ENCODE measurements at regions not wholly inside any gene's neighbourhood (a gene's known extent, or its start where the extent isn't known, plus 50 kb on each side); places are given as distances from the start of the nearest gene placed in this dataset.

DNA sequence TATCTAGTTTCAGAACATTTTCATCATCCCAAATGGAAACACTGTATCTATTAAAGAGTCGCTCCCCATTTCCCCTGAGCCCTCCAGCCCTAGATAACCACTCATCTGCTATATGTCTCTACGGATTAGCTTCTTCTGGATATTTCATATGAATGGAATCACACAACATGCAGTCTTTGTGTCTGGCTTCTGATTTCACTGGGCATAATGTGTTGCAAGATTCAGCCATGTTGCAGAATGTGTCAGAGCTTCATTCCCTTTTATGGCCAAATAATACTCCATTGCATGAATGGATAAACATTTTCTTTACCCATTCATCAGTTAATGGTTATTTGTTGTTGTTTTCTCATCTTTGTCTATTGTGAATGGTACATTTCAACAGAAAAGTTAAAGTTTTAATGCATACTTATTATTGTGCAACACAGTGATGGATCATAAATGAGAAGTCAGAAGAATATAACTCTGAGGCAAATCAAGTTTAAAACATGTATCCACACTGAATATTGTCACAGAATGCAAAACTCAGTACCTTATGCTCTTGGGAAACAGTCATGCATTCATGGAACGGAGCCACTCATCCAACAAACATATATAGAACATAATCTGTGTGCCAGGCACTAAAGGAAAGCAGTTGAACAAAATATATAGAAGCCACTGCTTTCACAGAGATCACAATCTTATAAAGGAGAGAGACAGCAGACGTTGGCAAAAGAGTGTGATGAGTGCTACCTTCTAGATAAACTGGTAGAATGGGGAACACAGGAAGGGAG, 57.8 kb upstream of the MAGEA4 start:
- H3K4me3 ChIP-seq, result no peak overlapping the region
- TF ChIP-seq, protein P1, sequence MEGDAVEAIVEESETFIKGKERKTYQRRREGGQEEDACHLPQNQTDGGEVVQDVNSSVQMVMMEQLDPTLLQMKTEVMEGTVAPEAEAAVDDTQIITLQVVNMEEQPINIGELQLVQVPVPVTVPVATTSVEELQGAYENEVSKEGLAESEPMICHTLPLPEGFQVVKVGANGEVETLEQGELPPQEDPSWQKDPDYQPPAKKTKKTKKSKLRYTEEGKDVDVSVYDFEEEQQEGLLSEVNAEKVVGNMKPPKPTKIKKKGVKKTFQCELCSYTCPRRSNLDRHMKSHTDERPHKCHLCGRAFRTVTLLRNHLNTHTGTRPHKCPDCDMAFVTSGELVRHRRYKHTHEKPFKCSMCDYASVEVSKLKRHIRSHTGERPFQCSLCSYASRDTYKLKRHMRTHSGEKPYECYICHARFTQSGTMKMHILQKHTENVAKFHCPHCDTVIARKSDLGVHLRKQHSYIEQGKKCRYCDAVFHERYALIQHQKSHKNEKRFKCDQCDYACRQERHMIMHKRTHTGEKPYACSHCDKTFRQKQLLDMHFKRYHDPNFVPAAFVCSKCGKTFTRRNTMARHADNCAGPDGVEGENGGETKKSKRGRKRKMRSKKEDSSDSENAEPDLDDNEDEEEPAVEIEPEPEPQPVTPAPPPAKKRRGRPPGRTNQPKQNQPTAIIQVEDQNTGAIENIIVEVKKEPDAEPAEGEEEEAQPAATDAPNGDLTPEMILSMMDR (IDR thresholded peaks at IDR 0.05), result no peak
- no peak for TF ChIP-seq POLR2A (IDR thresholded peaks at IDR 0.05)
- no peak overlapping the region for H3K27ac ChIP-seq
- no peaks in the 10 kb centered on the region for H3K9me3 ChIP-seq
- H3K36me3 ChIP-seq (replicated peaks in 1 of 2; ENCODE audit: insufficient read depth in 1 of 2, low read depth in 2 of 2), result no peaks in the 10 kb centered on the region
- intact Hi-C loops (cut with DNase I), result no loop called here
- DNase-seq (no peak), ATAC-seq (no peak)
- H3K4me1 ChIP-seq, result no peaks in the 10 kb centered on the region
- 43 to 47% methylated on average over 4 of the region's 4 CpGs for WGBS, 2 donors
- no peaks in the 10 kb centered on the region for H3K27me3 ChIP-seq

- Histone ChIP-seq H3K36me3 (replicated peaks in 1 of 2; ENCODE audit: insufficient read depth in 1 of 2, low read depth in 2 of 2) (no peaks in the 10 kb centered on the region), H3K4me1 (no peaks in the 10 kb centered on the region), H3K9me3 (no peaks in the 10 kb centered on the region), H3K27ac (no peak overlapping the region), H3K27me3 (no peaks in the 10 kb centered on the region), H3K4me3 (no peak overlapping the region)
- WGBS, 2 donors, result 86 to 100% methylated on average over 1 of the region's 1 CpG
- ATAC-seq (no peak), DNase-seq (no peak)
- intact Hi-C loops (cut with DNase I), result no loop called here
- TF ChIP-seq, protein P1 (IDR thresholded peaks at IDR 0.05), result no peak
- no peak for TF ChIP-seq POLR2A (IDR thresholded peaks at IDR 0.05)
Measured at GRCh38 chrX:151859481-151859880, 53.2 kb upstream of the MAGEA4 start.

DNA sequence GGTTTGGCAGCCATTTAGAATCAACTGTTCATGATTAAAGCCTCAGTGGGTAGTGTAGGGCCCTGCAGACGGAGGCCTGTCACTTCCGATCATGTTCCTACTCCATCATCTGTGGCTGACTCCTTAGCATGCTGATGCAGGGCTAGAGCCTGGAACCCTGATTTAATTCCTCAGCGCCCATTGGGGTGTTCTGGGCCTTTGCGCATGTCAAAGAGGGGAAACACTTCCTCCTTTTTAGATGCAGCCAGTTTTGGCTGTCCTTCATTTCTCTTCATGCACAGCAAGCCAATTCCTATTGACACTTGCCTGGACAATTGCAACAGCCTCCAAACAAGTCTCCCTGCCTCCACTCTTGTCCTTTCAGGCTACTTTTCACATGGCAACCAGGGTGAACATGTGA, 51.9 kb upstream of the MAGEA4 start:
- intact Hi-C loops (cut with DNase I), result no loop called here

More for the DNA sequence above, 51.9 kb upstream of the MAGEA4 start:
- WGBS, 2 donors, result 80 to 90% methylated on average over 1 to 4 of the region's 4 CpGs
- no peak for TF ChIP-seq POLR2A (IDR thresholded peaks at IDR 0.05)
- TF ChIP-seq, protein P1 (IDR thresholded peaks at IDR 0.05), result no peak
- Histone ChIP-seq H3K36me3 (replicated peaks in 1 of 2; ENCODE audit: insufficient read depth in 1 of 2, low read depth in 2 of 2) (no peaks in the 10 kb centered on the region), H3K4me3 (no peak overlapping the region), H3K27ac (no peak overlapping the region), H3K4me1 (no peaks in the 10 kb centered on the region), H3K9me3 (no peaks in the 10 kb centered on the region), H3K27me3 (no peaks in the 10 kb centered on the region)
- no peak for ATAC-seq
- DNase-seq, result no peak
